Nephron (organoid): ENCODE measurements at regions not wholly inside any gene's neighbourhood (a gene's known extent, or its start where the extent isn't known, plus 50 kb on each side); places are given as distances from the start of the nearest gene placed in this dataset.
"Not testable (repeated sequence)": the region's sequence is repeated elsewhere in the genome, so short reads cannot be mapped to it uniquely, and the experiment has no call there.

Experiments
- H3K27ac Mint-ChIP-seq, 3 experiments: 2 replicates each; pipeline ENCODE4 v1.8.0; 2020; ENCODE audit warnings: mixed read lengths in 3 of 3, mild to moderate bottlenecking in 2 of 3, moderate library complexity in 1 of 3
- H3K27me3 Mint-ChIP-seq: 2 replicates; pipeline ENCODE4 v1.8.0; 2021; ENCODE audit warnings: low read depth, mild to moderate bottlenecking, moderate library complexity, mixed read lengths
- H3K36me3 Mint-ChIP-seq: 2 replicates; pipeline ENCODE4 v1.8.0; 2020; ENCODE audit warnings: low read depth, mixed read lengths
- H3K4me1 Mint-ChIP-seq: 2 replicates; pipeline ENCODE4 v1.8.0; 2020; ENCODE audit warnings: mixed read lengths
- H3K4me3 Mint-ChIP-seq, 3 experiments: 2 replicates each; pipeline ENCODE4 v1.8.0; 2020; ENCODE audit warnings: mild to moderate bottlenecking in 3 of 3, mixed read lengths in 3 of 3, moderate library complexity in 2 of 3
- H3K9me3 Mint-ChIP-seq: 2 replicates; pipeline ENCODE4 v1.8.0; 2020; ENCODE audit warnings: mixed read lengths
- CTCF ChIP-seq, 3 experiments: fragments of 200-600 bp; sonication (generic); IDR thresholded peaks; one replicate each; pipeline ENCODE4 v1.5.0; 2021; ENCODE audit warnings: antibody characterized with exemption in 3 of 3; ENCODE audit not compliant: unreplicated experiment in 3 of 3

DNA sequence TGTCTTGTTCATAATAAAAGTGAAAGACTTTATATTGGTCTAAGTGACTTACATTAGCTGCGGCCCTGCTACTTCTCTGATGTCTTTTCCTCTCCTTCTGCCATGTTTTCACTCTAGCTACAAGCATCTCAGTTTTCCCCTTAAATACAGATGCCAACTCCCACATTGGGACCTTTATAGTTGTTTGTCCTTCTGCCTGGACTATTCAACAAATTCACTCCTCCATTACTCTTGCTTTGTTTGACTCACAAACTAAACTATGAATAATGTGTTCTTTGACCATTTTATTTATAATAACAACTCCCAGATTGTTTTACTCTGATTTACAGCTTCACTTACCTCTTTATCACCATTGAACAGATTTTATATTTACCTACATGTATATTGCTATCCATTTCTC is 1369.9 kb downstream of the SI start:
- Mint-ChIP-seq H3K36me3 (no peaks in the 10 kb centered on the region), H3K4me3 (no peak overlapping the region), H3K27ac (no peak overlapping the region), H3K27me3 (no peaks in the 10 kb centered on the region), H3K9me3 (no peaks in the 10 kb centered on the region), H3K4me1 (no peaks in the 10 kb centered on the region)
- no peak for TF ChIP-seq CTCF (IDR thresholded peaks at IDR 0.05; ENCODE audit: unreplicated experiment in 3 of 3)

DNA sequence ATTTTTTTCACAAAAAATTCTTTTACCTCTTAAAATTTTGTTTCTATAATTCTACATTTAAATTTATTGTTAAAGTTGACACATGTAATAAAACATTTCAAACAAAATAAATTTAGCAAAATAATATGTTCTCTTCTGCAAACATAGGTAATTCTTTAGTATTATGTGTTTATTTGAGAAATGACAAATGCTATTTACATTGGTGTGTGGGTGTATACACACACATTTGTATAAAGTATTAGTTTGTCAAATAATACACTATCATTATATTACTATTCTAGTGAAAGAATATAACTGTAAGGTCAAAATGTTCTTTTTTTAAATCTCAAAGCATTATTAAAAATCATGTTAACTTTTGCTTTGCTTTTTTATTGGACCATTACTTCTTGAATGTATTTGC is 1370.6 kb downstream of the SI start:
- Mint-ChIP-seq H3K4me3 (no peak overlapping the region), H3K9me3 (no peaks in the 10 kb centered on the region), H3K36me3 (no peaks in the 10 kb centered on the region), H3K27ac (no peak overlapping the region), H3K27me3 (no peaks in the 10 kb centered on the region), H3K4me1 (no peaks in the 10 kb centered on the region)
- no peak for TF ChIP-seq CTCF (IDR thresholded peaks at IDR 0.05; ENCODE audit: unreplicated experiment in 3 of 3)

DNA sequence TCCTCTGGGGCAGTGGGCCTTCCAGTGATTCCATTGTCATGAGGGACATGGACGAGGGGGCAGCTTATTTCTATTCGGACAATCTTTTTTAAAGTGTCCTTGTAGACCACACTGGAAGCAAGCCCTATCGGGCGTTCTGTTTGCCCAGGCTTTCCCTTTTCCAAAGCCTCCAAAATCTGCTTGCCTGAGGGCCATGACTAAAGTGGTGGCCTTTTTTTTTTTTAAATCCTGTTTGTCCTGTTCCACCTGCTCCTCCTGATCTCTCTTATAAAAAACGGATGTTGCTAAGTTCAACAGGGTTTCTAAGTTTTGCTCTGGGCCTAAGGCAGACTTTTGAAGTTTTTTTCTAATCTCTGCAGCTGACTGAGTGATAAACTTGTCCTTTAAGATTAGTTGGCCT is 1380.1 kb downstream of the SI start:
- not testable (repeated sequence) for H3K4me1 Mint-ChIP-seq, H3K27me3 Mint-ChIP-seq, H3K4me3 Mint-ChIP-seq, H3K27ac Mint-ChIP-seq, H3K9me3 Mint-ChIP-seq, H3K36me3 Mint-ChIP-seq

DNA sequence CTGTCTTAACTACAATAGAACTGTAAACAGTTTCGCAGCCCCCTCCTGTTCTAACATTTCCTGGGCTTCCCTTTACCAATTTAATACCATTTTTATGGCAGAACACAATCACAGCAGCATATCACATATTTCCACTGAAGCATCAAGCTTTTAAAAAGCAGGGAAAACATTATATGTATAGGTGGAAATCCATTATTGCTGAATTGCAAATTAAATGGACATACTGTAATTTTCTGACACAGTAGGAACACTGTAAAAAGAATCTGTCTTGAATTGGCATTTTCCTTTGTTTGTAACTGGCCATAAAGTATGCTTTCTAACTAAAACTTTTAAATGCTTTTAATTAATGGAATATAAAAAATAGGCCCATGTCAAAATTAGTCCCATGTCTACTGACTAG is 1385.8 kb downstream of the SI start:
- TF ChIP-seq CTCF (IDR thresholded peaks at IDR 0.05; ENCODE audit: unreplicated experiment in 3 of 3), result no peak
- H3K27ac Mint-ChIP-seq, result no peak overlapping the region
- H3K4me1 Mint-ChIP-seq, result no peaks in the 10 kb centered on the region

GRCh38 chr3:163684651-163685050 is 1393.6 kb downstream of the SI start:
- no peaks in the 10 kb centered on the region for H3K4me1 Mint-ChIP-seq
- no peak for TF ChIP-seq CTCF (IDR thresholded peaks at IDR 0.05; ENCODE audit: unreplicated experiment in 3 of 3)
- H3K27ac Mint-ChIP-seq, result no peak overlapping the region
- H3K27me3 Mint-ChIP-seq, result no peaks in the 10 kb centered on the region
- no peaks in the 10 kb centered on the region for H3K36me3 Mint-ChIP-seq
- no peak overlapping the region for H3K4me3 Mint-ChIP-seq
- H3K9me3 Mint-ChIP-seq, result peaks cover 7% of the 10 kb centered on the region

More for the DNA sequence above, 1385.8 kb downstream of the SI start:
- H3K36me3 Mint-ChIP-seq, result no peaks in the 10 kb centered on the region
- H3K9me3 Mint-ChIP-seq, result peaks cover 7% of the 10 kb centered on the region
- no peak overlapping the region for H3K4me3 Mint-ChIP-seq
- H3K27me3 Mint-ChIP-seq, result no peaks in the 10 kb centered on the region

- H3K27ac Mint-ChIP-seq, result no peak overlapping the region
- H3K9me3 Mint-ChIP-seq, result peaks cover 6% of the 10 kb centered on the region
- no peaks in the 10 kb centered on the region for H3K4me1 Mint-ChIP-seq
- H3K27me3 Mint-ChIP-seq, result no peaks in the 10 kb centered on the region
- TF ChIP-seq CTCF (IDR thresholded peaks at IDR 0.05; ENCODE audit: unreplicated experiment in 3 of 3), result no peak
- no peaks in the 10 kb centered on the region for H3K36me3 Mint-ChIP-seq
- H3K4me3 Mint-ChIP-seq, result no peak overlapping the region
These were observed 1405.3 kb downstream of the SI start for GRCh38 chr3:163672954-163673353.

DNA sequence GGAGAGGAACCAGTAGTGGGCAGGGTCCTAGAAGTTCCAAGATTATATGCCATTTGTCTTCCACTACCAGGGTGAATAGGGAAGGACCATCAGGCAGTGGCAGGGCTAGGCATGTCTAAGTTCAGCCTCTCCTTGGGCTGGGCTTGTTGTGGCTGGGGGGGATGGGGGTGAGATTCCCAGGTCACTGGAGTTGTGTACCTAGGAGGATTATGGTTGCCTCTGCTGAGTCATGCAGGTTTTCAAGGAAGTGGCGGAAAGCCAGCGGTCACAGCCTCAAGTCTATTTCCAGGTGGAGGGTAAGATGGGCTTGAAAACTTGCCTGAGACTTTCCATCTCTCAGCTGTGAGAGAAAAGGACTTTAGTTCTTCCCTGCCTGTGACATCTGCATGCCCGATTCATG is 1407.1 kb downstream of the SI start:
- H3K36me3 Mint-ChIP-seq, result no peaks in the 10 kb centered on the region
- no peaks in the 10 kb centered on the region for H3K27me3 Mint-ChIP-seq
- H3K4me1 Mint-ChIP-seq, result no peaks in the 10 kb centered on the region
- H3K27ac Mint-ChIP-seq, result no peak overlapping the region
- no peak for TF ChIP-seq CTCF (IDR thresholded peaks at IDR 0.05; ENCODE audit: unreplicated experiment in 3 of 3)
- no peak overlapping the region for H3K4me3 Mint-ChIP-seq
- peaks cover 6% of the 10 kb centered on the region for H3K9me3 Mint-ChIP-seq
